IMR-90 (cell line): ENCODE measurements at regions not wholly inside any gene's neighbourhood (a gene's known extent, or its start where the extent isn't known, plus 50 kb on each side); places are given as distances from the start of the nearest gene placed in this dataset.

Source experiments
- ATAC-seq: fragments of 200-7000 bp; cut with Tn5 transposase; 2 replicates; pipeline ENCODE4 v1.9.1; 2020; ENCODE audit warnings: low read depth, mild to moderate bottlenecking, moderate library complexity
- BruUV-seq: library from RNA; stranded (reverse); fragments of 400-500 nt; replicated peaks from 2 replicates; lab custom pipeline; 2021; lab: Mats Ljungman, UMichigan
- CTCF ChIA-PET: fragments of 300-600 bp; formaldehyde crosslinking; extraction: SDS; loops from one replicate; lab custom pipeline; 2021; ENCODE audit warnings: antibody characterized with exemption; lab: Yijun Ruan, JAX
- POLR2A ChIA-PET: fragments of 300-600 bp; sonication (Branson Sonifier 250); formaldehyde crosslinking; loops from one replicate; lab custom pipeline; 2022; ENCODE audit warnings: antibody characterized with exemption; ENCODE audit not compliant: unreplicated experiment; lab: Charles Lee
- DNase-seq: peaks from one replicate; pipeline ENCODE4 v3.0.0; 2013
- H2AFZ ChIP-seq: replicated peaks from 2 replicates; pipeline ENCODE3; 2013; ENCODE audit warnings: low read length, mild to moderate bottlenecking; ENCODE audit not compliant: poor library complexity
- H2AK5ac ChIP-seq: 2 replicates; pipeline ENCODE4 v1.6.1; 2013; ENCODE audit warnings: low read depth, low read length, inconsistent platforms
- H2AK9ac ChIP-seq: replicated peaks from 2 replicates; pipeline ENCODE3; 2013; ENCODE audit warnings: mild to moderate bottlenecking, low read depth, low read length, moderate library complexity; ENCODE audit not compliant: poor library complexity
- H2BK120ac ChIP-seq: 2 replicates; pipeline ENCODE4 v1.6.1; 2013; ENCODE audit warnings: low read depth, low read length, inconsistent platforms
- H2BK15ac ChIP-seq: 3 replicates; pipeline ENCODE4 v1.6.1; 2013; ENCODE audit warnings: low read depth, low read length, inconsistent platforms
- H2BK20ac ChIP-seq: 2 replicates; pipeline ENCODE4 v1.6.1; 2013; ENCODE audit warnings: low read depth, mild to moderate bottlenecking, inconsistent platforms, low read length, moderate library complexity
- H2BK5ac ChIP-seq: 2 replicates; pipeline ENCODE4 v1.6.1; 2013; ENCODE audit warnings: mild to moderate bottlenecking, low read depth, low read length, inconsistent platforms; ENCODE audit not compliant: poor library complexity, severe bottlenecking
- H3K14ac ChIP-seq: replicated peaks from 2 replicates; pipeline ENCODE4 v1.6.1; 2013; ENCODE audit warnings: low read depth, low read length, inconsistent platforms
- H3K18ac ChIP-seq: 2 replicates; pipeline ENCODE4 v1.6.1; 2013; ENCODE audit warnings: low read depth, low read length, control low read depth
- H3K23ac ChIP-seq: 2 replicates; pipeline ENCODE4 v1.6.1; 2013; ENCODE audit warnings: low read depth, low read length, inconsistent platforms
- H3K27ac ChIP-seq: 2 replicates; pipeline ENCODE4 v1.5.1; 2013; ENCODE audit warnings: mild to moderate bottlenecking, control low read depth, low read length; ENCODE audit not compliant: insufficient read depth
- H3K27me3 ChIP-seq: 2 replicates; pipeline ENCODE4 v1.6.1; 2013; ENCODE audit warnings: low read length; ENCODE audit not compliant: control insufficient read depth, insufficient read depth
- H3K36me3 ChIP-seq: 2 replicates; pipeline ENCODE4 v1.6.1; 2013; ENCODE audit warnings: low read length, mixed read lengths; ENCODE audit not compliant: control insufficient read depth, insufficient read depth
- H3K4ac ChIP-seq: 2 replicates; pipeline ENCODE4 v1.6.1; 2013; ENCODE audit warnings: low read depth, low read length, inconsistent platforms
- H3K4me1 ChIP-seq: 2 replicates; pipeline ENCODE4 v1.6.1; 2013; ENCODE audit warnings: low read length, mixed read lengths; ENCODE audit not compliant: control insufficient read depth, insufficient read depth
- H3K4me2 ChIP-seq: 2 replicates; pipeline ENCODE4 v1.6.1; 2013; ENCODE audit warnings: low read depth, mild to moderate bottlenecking, control low read depth, low read length, moderate library complexity
- H3K4me3 ChIP-seq: 2 replicates; pipeline ENCODE4 v1.5.1; 2013; ENCODE audit warnings: low read depth, mild to moderate bottlenecking, control low read depth, low read length, moderate library complexity; ENCODE audit not compliant: insufficient read depth
- H3K56ac ChIP-seq: 2 replicates; pipeline ENCODE4 v1.6.1; 2013; ENCODE audit warnings: low read length, inconsistent platforms; ENCODE audit not compliant: insufficient read depth; ENCODE audit errors: extremely low read depth
- H3K79me1 ChIP-seq, 2 experiments: 2 replicates each; pipeline ENCODE4 v1.6.1; 2013; ENCODE audit warnings: low read length in 2 of 2, inconsistent platforms in 1 of 2, low read depth in 1 of 2
- H3K9ac ChIP-seq: 2 replicates; pipeline ENCODE4 v1.6.1; 2013; ENCODE audit warnings: low read depth, low read length, control low read depth
- H3K9me1 ChIP-seq: 2 replicates; pipeline ENCODE4 v1.6.1; 2013; ENCODE audit warnings: low read length, inconsistent platforms; ENCODE audit not compliant: insufficient read depth
- H3K9me3 ChIP-seq: 2 replicates; pipeline ENCODE4 v1.6.1; 2013; ENCODE audit warnings: low read length; ENCODE audit not compliant: control insufficient read depth, insufficient read depth
- H4K20me1 ChIP-seq: 2 replicates; pipeline ENCODE4 v1.6.1; 2013; ENCODE audit warnings: low read length, inconsistent platforms; ENCODE audit not compliant: insufficient read depth
- H4K5ac ChIP-seq: 2 replicates; pipeline ENCODE4 v1.6.1; 2013; ENCODE audit warnings: mild to moderate bottlenecking, low read depth, low read length, control low read depth
- H4K8ac ChIP-seq, 2 experiments: 2 replicates each; pipeline ENCODE4 v1.6.1; 2013; ENCODE audit warnings: low read depth in 2 of 2, low read length in 2 of 2, control low read depth in 1 of 2, inconsistent platforms in 1 of 2
- H4K91ac ChIP-seq: 2 replicates; pipeline ENCODE4 v1.6.1; 2013; ENCODE audit warnings: low read depth, low read length, inconsistent platforms; ENCODE audit not compliant: insufficient read depth
- BHLHE40 ChIP-seq: fragments of 150-350 bp; IDR thresholded peaks from 2 replicates; pipeline ENCODE4 v1.6.1; 2016; ENCODE audit warnings: mild to moderate bottlenecking, low read depth, low read length
- CEBPB ChIP-seq: IDR thresholded peaks from 2 replicates; pipeline ENCODE4 v1.6.1; 2012; ENCODE audit warnings: low read depth, low read length, improper control_type of control experiment
- WGBS, 2 experiments: methylation state at CpG; one replicate each; pipeline versions ENCODE4 v1.1.5 to v1.1.7; 2013; ENCODE audit warnings: missing lambda C conversion rate in 2 of 2; ENCODE audit not compliant: insufficient read length in 1 of 2; ENCODE audit errors: extremely low coverage in 2 of 2; 5-methylcytosine and 5-hydroxymethylcytosine counted together
- dilution Hi-C: fragments of 300-500 bp; cut with HindIII; formaldehyde crosslinking; loops from one replicate; pipeline ENCODE4 v1.14.3; 2018; ENCODE audit warnings: low sequenced_read_pairs; ENCODE audit not compliant: unreplicated experiment
- in situ Hi-C: fragments of 300-500 bp; cut with MboI; formaldehyde crosslinking; loops from 3 replicates; pipeline ENCODE4 v1.14.3; 2019; ENCODE audit warnings: low sequenced_read_pairs, inconsistent platforms, mixed read lengths
- intact Hi-C: fragments of 100-400 bp; cut with micrococcal nuclease; formaldehyde crosslinking; loops from 2 replicates; pipeline ENCODE4 v1.10.0; 2022

- Histone ChIP-seq H3K4me2 (no peak overlapping the region), H3K9me1 (no peaks in the 10 kb centered on the region), H3K9ac (no peak overlapping the region), H3K27me3 (no peaks in the 10 kb centered on the region; the same call in 1 of the 2 replicates), H2BK15ac (no peak overlapping the region), H2BK20ac (no peak overlapping the region), H3K14ac (no peak overlapping the region), H3K56ac (no peak overlapping the region), H2BK5ac (no peak overlapping the region), H3K27ac (no peak overlapping the region), H4K20me1 (no peaks in the 10 kb centered on the region), H4K5ac (no peak overlapping the region), H3K4ac (no peak overlapping the region), H3K4me3 (no peak overlapping the region), H3K4me1 (no peaks in the 10 kb centered on the region), H3K36me3 (no peaks in the 10 kb centered on the region), H3K23ac (no peak overlapping the region), H2AK5ac (no peak overlapping the region), H4K8ac (no peak overlapping the region), H3K18ac (no peak overlapping the region), H3K9me3 (no peaks in the 10 kb centered on the region), H4K91ac (no peak overlapping the region), H2AFZ (no peak overlapping the region), H3K79me1 (no peaks in the 10 kb centered on the region), H2AK9ac (no peak overlapping the region), H2BK120ac (no peak overlapping the region)
- CTCF ChIA-PET: interaction anchor here (0.8 kb wide), 1 partner anchor 582 kb away, joined by 4 read pairs; no protein-coding TSS in a partner anchor
- in situ Hi-C loops: no loop called here
- intact Hi-C loops: no loop called here
- DNase-seq (no peak), ATAC-seq (no peak)
- TF ChIP-seq BHLHE40: no peak
- no peak for TF ChIP-seq CEBPB
- POLR2A ChIA-PET: no interaction called here
- dilution Hi-C loops: no loop called here
- BruUV-seq: no TSS peak
- no CpG with 5 or more reads among the region's 2 CpGs for WGBS, 2 experiments
Observed at GRCh38 chr5:124087752-124088151, 575.8 kb downstream of the CSNK1G3 start.
